Loucy (cell line): ENCODE measurements at regions not wholly inside any gene's neighbourhood (a gene's known extent, or its start where the extent isn't known, plus 50 kb on each side); places are given as distances from the start of the nearest gene placed in this dataset.
"Not testable (repeated sequence)": the region's sequence is repeated elsewhere in the genome, so short reads cannot be mapped to it uniquely, and the experiment has no call there.

Experiments
- CTCF ChIP-seq: fragments of 200-600 bp; sonication (generic); conservative IDR thresholded peaks from 2 replicates; pipeline ENCODE4 v1.5.1; 2014; ENCODE audit warnings: mild to moderate bottlenecking, antibody characterized with exemption, low read length
- EZH2phosphoT487 ChIP-seq: fragments of 200-600 bp; IDR thresholded peaks from 2 replicates; pipeline ENCODE4 v1.6.1; 2018; ENCODE audit warnings: antibody characterized with exemption, mild to moderate bottlenecking, moderate library complexity, borderline replicate concordance

DNA sequence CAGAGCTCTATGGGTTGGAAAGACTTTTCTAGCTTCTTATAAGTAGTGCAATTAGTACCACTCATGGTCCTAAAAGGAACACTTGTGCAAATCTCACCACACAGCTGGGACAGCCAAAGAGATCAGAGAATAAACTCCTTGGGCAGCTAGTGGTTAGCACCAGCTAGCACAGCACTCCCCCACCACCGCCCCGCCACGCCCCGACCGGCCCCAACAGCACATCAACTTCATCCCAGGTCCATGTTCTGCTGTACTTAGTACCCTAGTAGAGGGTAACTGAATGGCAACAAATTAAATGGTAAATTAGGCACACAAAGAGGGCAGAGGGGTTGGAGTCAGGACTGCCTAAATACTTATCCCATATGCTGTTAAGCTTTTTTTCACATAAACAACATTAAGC lies 118.3 kb upstream of the NPAP1 start:
- TF ChIP-seq EZH2phosphoT487, CTCF: not testable (repeated sequence)
